ENCODE measurements at regions not wholly inside any gene's neighbourhood (a gene's known extent, or its start where the extent isn't known, plus 50 kb on each side); places are given as distances from the start of the nearest gene placed in this dataset.
"Not testable (repeated sequence)": the region's sequence is repeated elsewhere in the genome, so short reads cannot be mapped to it uniquely, and the experiment has no call there.

- no peak for DNase-seq (ENCODE audit: low read depth)
- H3K4me3 ChIP-seq (ENCODE audit: low read depth, low read length): no peak overlapping the region
- TF ChIP-seq, protein P1, sequence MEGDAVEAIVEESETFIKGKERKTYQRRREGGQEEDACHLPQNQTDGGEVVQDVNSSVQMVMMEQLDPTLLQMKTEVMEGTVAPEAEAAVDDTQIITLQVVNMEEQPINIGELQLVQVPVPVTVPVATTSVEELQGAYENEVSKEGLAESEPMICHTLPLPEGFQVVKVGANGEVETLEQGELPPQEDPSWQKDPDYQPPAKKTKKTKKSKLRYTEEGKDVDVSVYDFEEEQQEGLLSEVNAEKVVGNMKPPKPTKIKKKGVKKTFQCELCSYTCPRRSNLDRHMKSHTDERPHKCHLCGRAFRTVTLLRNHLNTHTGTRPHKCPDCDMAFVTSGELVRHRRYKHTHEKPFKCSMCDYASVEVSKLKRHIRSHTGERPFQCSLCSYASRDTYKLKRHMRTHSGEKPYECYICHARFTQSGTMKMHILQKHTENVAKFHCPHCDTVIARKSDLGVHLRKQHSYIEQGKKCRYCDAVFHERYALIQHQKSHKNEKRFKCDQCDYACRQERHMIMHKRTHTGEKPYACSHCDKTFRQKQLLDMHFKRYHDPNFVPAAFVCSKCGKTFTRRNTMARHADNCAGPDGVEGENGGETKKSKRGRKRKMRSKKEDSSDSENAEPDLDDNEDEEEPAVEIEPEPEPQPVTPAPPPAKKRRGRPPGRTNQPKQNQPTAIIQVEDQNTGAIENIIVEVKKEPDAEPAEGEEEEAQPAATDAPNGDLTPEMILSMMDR (IDR thresholded peaks at IDR 0.05; ENCODE audit: control insufficient read depth, extremely low read depth, insufficient read depth): no peak
These were observed 108.0 kb upstream of the TSLP start for GRCh38 chr5:110963495-110963894.

DNA sequence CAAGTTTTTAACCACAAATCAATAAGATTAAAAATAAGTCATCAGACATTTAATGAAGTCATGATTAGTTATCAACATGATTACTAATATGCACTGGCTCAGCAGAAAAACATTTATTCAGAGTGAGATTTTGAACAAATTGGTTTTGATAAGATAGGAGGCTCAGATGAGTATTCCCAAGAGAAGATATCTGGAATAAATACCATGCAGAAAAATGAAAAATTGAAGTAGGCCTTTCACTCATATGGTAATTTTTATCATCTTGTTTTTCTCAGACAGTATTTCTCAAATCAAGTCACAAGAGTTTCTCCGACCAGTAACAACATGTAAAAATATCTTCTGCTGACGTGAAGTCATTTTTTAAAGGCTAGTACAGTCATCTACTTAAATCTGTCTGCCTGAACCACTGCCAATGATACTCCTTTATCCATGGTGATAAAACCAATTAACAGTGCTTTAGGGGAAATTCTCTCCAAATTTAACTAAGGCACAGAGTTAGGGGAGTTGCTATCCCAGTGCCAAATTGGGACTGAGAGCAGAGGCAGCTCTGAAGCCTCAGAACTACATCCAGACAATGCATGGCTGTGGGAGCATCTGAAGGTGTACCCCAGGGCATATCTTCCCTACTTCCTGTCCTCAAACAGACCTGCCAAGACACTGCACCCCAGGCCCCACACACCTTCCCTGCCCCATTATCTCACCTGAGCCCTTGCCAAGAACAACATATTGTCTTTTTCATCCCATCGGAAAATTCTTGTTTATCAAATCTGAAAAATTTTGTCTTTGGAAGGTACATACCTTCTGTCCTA, 105.5 kb upstream of the TSLP start:
- no peak for DNase-seq (ENCODE audit: low read depth)
- H3K4me3 ChIP-seq (ENCODE audit: low read depth, low read length): no peak overlapping the region
- TF ChIP-seq, protein P1 (IDR thresholded peaks at IDR 0.05; ENCODE audit: control insufficient read depth, extremely low read depth, insufficient read depth): no peak

GRCh38 chr5:110968246-110969005, 103.1 kb upstream of the TSLP start:
- no peak overlapping the region for H3K4me3 ChIP-seq (ENCODE audit: low read depth, low read length)
- no peak for DNase-seq (ENCODE audit: low read depth)
- TF ChIP-seq, protein P1 (IDR thresholded peaks at IDR 0.05; ENCODE audit: control insufficient read depth, extremely low read depth, insufficient read depth): no peak

DNA sequence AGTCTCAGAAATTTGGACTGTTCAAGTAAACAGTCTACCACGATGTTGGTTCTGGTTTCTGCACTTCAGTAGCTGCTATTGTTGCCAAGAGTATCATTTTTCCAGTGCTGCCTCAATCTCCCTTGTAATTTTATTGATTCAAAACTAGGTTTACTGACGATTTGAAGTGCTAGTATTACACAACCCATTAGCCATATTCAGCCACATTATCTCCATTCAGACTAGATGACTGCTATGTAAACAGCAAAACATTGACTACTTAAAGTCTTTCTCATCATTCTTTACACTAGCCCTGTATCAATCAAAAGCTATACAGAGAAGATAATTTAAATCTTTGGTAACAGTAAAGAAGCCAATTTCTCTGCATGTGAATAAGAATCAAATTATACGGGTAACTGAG, 102.0 kb upstream of the TSLP start:
- TF ChIP-seq, protein P1 (IDR thresholded peaks at IDR 0.05; ENCODE audit: control insufficient read depth, extremely low read depth, insufficient read depth): no peak
- no peak for DNase-seq (ENCODE audit: low read depth)
- H3K4me3 ChIP-seq (ENCODE audit: low read depth, low read length): no peak overlapping the region

DNA sequence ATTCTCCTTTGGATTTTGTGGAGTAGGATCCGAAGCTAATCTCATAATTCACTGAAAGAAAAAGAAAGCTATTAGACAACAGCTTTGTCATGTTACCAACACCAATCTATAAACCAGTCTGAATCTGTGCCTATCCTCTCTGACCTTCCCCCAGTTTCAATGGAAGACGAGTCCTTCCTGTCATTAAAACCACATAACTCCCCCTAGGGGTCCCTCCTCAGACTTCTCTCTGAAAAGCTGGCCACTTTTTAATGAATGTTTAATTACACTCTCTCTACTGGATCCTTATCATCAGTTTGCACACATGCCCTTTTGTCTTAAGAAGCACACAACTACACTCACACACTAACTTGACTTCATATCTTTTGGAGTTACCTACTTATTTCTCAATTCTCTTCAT, 98.0 kb upstream of the TSLP start:
- no peak overlapping the region for H3K4me3 ChIP-seq (ENCODE audit: low read depth, low read length)
- DNase-seq (ENCODE audit: low read depth): no peak
- TF ChIP-seq, protein P1 (IDR thresholded peaks at IDR 0.05; ENCODE audit: control insufficient read depth, extremely low read depth, insufficient read depth): no peak

DNA sequence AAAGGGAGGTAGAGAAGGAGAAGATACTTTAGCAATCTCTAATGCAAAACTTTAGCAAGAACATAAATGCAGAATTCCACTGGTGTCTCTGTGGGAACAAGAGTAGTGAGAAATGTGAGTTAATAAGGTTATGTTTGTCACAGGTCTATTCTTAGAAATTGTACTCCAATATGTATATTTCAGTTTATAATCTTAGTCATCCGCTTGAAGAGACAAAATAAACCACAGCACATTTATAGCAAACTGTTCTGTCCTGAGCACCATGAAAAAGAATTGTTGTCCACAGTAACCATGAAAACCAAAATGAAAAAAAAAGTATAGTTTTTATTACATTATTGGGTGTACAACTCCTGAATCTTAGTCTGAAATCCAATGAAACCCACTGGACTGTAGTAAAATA, 93.6 kb upstream of the TSLP start:
- no peak overlapping the region for H3K4me3 ChIP-seq (ENCODE audit: low read depth, low read length)
- no peak for DNase-seq (ENCODE audit: low read depth)
- TF ChIP-seq, protein P1 (IDR thresholded peaks at IDR 0.05; ENCODE audit: control insufficient read depth, extremely low read depth, insufficient read depth): no peak

DNA sequence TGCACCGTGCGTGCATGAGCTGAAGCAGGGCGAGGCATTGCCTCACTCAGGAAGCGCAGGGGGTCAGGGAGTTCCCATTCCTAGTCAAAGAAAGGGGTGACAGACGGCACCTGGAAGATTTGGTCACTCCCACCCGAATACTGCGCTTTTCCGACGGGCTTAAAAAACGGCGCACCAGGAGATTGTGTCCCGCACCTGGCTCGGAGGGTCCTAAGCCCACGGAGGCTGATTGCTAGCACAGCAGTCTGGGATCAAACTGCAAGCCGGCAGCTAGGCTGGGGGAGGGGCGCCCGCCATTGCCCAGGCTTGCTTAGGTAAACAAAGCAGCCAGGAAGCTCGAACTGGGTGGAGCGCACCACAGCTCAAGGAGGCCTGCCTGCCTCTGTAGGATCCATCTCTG, 85.6 kb upstream of the TSLP start:
- not testable (repeated sequence) for DNase-seq (ENCODE audit: low read depth)
- H3K4me3 ChIP-seq (ENCODE audit: low read depth, low read length): peak overlapping the region; percentile 28

- DNase-seq (ENCODE audit: low read depth); H3K4me3 ChIP-seq (ENCODE audit: low read depth, low read length): not testable (repeated sequence)
These were observed 83.9 kb upstream of the TSLP start for GRCh38 chr5:110987573-110987972.
